ENCODE measurements at regions not wholly inside any gene's neighbourhood (a gene's known extent, or its start where the extent isn't known, plus 50 kb on each side); places are given as distances from the start of the nearest gene placed in this dataset.

GRCh38 chr11:38323961-38324761 is 1726.1 kb upstream of the RAG2 start:
- no peak for DNase-seq (ENCODE audit: extremely low read depth, low read depth, low spot score)

GRCh38 chr11:38315151-38315550 is 1717.1 kb upstream of the RAG2 start:
- DNase-seq (ENCODE audit: extremely low read depth, low read depth, low spot score) = no peak

DNA sequence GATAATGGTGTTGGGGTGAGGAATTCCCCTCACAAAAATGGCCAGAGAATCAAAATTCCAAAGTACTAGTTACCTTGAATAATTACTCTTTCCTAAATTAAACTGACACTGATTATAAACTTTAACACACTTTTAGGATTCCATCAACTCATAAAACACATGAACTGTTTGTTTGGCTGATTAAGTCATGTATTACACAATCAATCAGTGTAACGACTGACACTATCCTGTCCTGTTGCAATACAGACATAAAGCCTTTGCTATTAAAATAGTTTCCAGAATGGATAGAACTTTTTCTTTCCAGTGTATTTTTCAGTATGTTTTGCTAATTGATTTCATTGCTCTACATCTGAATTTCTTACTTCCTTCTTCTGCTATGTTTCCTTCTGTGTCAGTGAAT is 1709.4 kb upstream of the RAG2 start:
- no peak for DNase-seq (ENCODE audit: extremely low read depth, low read depth, low spot score)

GRCh38 chr11:38305682-38306081 is 1707.6 kb upstream of the RAG2 start:
- DNase-seq (ENCODE audit: extremely low read depth, low read depth, low spot score) = no peak

DNA sequence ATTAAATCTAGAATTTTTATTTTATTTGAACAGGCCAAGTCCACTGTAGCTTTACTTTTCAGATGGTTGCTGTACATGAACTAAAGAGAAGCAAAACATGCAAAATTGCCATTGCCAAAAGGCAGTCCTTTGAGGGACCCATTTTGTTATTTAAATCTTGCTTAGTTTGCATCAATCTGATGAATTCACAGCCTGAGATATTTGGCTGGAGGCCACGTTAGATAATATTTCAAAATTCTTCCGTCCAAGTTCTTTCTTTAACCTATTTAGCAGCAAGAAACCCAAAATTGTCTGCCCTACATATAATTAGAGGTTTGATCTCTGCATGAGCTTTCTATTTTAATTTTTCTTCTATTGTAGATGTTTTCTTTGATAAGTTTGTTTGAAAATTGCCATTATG is 1706.9 kb upstream of the RAG2 start:
- no peak for DNase-seq (ENCODE audit: extremely low read depth, low read depth, low spot score)

DNA sequence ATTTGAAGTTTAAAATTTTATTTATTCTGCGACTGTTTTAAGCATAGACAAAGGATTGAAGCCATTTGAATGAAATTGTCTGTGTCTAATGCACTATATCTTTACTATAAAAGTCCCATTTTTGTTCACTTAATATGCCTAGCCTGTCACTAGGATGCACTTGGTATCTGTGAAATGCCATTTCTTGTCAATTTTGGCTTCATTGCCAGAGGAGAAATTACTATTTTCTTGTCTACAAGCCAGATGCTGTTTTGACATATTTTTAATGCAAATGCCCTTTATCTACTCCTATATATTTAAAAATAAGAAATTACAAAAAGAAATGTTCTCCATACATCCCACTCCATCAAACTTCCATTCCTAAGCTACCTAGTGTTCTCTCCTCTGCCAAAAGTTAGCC is 1704.5 kb upstream of the RAG2 start:
- DNase-seq (ENCODE audit: extremely low read depth, low read depth, low spot score) = no peak

GRCh38 chr11:38300570-38300969 is 1702.5 kb upstream of the RAG2 start:
- DNase-seq (ENCODE audit: extremely low read depth, low read depth, low spot score) = no peak

DNA sequence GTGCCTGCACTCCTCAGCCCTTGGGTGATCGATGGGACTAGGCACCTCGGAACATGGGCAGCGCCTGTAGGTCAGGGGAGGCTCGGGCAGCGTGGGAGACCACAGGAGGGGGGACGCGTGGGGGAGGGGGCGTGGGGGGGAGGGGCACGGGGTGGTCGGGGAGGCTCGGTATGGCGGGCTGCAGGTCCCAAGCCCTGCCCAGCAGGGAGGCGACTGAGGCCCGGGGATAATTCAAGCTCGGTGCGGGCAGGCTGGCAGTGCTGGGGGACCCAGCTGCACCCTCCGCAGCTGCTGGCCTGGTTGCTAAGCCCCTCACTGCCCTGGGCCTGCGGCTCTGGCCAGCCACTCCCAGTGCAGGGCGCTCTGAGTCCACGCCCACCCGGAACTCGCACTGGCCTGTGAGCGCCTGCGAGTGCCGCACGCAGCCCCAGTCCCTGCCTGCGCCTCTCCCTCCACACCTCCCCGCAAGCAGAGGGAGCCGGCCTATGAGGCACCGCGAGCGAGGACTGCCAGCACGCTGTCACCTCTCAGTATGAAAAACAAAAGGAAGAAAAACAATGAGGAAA is 1698.3 kb upstream of the RAG2 start:
- DNase-seq (ENCODE audit: extremely low read depth, low read depth, low spot score) = no peak

DNA sequence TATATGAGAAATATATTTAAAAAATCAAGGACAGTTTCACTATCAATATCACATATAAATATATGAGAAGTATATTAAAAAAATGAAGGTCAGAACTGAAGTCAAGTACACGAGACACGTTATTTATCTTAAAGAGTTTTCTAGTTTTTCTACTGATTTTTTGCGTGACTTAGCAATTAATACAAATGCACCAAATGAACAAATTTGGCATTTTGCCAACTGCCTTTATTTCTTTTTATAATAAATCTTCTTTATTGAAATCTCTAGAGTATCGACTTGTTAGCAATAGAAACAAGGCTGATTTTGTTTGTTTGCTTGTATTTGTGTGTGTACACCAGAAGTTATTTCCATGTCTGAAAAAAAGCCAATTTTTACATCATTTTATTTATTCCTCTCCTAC is 1684.7 kb upstream of the RAG2 start:
- no peak for DNase-seq (ENCODE audit: extremely low read depth, low read depth, low spot score)

- DNase-seq (ENCODE audit: extremely low read depth, low read depth, low spot score) = no peak
These were observed 1680.6 kb upstream of the RAG2 start for GRCh38 chr11:38278457-38279141.

- DNase-seq (ENCODE audit: extremely low read depth, low read depth, low spot score) = no peak
These were observed 1676.0 kb upstream of the RAG2 start for GRCh38 chr11:38274031-38274430.

DNA sequence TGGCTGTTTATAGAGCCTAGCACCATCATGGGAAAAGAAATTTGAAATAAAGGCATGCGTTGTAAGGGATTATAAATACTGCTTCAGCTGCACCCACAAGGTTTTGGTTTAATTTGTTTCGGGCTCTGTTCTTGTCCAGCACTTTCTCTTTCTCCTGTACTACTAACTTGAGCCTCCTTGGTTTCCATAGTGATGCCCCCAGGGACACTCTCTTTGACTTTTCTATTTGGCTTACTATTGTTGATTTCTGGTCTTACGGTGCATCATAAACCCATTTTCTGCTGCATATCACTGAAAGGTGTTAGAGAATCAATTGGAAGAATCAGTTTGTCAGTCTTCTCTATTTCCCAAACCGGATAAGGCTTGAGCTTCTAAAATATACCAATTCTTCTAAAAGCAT is 1674.3 kb upstream of the RAG2 start:
- DNase-seq (ENCODE audit: extremely low read depth, low read depth, low spot score) = no peak

GRCh38 chr11:38266691-38267090 is 1668.7 kb upstream of the RAG2 start:
- DNase-seq (ENCODE audit: extremely low read depth, low read depth, low spot score) = no peak

- DNase-seq (ENCODE audit: extremely low read depth, low read depth, low spot score) = no peak
These were observed 1658.4 kb upstream of the RAG2 start for GRCh38 chr11:38256436-38256835.

DNA sequence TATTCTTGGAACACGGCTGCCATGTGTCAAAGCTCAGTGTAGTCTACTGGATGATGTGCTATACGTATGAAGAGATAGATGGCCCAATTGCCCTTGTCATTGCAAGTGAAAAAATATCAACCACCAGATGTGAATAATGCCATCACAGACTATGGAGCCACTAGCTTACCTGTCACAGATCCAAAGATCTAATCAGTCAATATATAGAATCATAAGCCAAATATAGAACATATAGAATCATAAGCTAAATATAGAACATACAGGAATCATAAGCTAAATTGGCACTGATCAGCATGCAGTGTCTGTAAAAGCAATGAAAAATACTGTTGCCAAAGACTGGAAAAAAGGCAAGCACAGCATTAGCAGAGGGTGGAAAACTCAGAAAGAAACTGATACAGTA is 1656.9 kb upstream of the RAG2 start:
- DNase-seq (ENCODE audit: extremely low read depth, low read depth, low spot score) = no peak

DNA sequence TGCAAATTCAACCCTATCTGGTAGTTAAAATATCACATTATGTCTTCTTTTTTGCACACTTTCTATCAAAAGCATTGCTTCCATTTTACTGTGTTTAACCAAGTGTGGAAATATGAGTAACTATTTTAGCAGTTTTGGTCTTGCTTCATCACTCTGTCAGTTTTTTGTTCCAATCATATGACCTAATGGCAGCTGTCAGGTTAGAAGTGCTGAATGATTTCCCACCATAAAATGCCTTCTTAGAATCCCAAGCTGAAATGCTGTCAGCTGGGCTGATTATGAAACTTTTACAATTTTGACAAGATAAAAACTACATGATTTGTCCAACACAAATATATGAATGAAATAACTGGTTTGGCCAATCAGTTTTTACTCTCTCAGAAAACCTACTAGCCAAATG is 1654.6 kb upstream of the RAG2 start:
- no peak for DNase-seq (ENCODE audit: extremely low read depth, low read depth, low spot score)

- DNase-seq (ENCODE audit: extremely low read depth, low read depth, low spot score) = no peak
These were observed 1648.4 kb upstream of the RAG2 start for GRCh38 chr11:38246451-38246850.

DNA sequence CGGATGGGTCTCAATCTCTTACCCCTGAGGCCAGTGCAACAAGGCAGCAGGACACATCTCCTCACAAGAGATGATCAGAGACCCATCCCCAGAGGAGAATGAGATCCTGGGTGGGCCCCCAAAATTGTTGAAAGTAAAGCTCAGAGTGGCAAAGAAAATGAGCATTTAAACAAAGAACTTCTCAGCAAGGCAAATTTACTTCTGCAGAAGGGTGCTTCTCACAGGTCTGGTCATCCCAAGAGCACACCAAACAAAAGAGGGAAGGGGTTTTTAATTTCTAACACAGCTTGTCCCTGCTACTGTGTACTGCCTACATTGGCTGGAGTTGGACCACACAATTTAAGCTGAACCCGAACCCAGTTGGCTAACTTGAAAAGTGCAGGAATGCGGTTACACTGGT is 1628.6 kb upstream of the RAG2 start:
- DNase-seq (ENCODE audit: extremely low read depth, low read depth, low spot score) = no peak

GRCh38 chr11:38221295-38221694 is 1623.3 kb upstream of the RAG2 start:
- no peak for DNase-seq (ENCODE audit: extremely low read depth, low read depth, low spot score)

- DNase-seq (ENCODE audit: extremely low read depth, low read depth, low spot score) = no peak
These were observed 1621.6 kb upstream of the RAG2 start for GRCh38 chr11:38219636-38220035.

GRCh38 chr11:38208951-38209350 is 1610.9 kb upstream of the RAG2 start:
- DNase-seq (ENCODE audit: extremely low read depth, low read depth, low spot score) = no peak

DNA sequence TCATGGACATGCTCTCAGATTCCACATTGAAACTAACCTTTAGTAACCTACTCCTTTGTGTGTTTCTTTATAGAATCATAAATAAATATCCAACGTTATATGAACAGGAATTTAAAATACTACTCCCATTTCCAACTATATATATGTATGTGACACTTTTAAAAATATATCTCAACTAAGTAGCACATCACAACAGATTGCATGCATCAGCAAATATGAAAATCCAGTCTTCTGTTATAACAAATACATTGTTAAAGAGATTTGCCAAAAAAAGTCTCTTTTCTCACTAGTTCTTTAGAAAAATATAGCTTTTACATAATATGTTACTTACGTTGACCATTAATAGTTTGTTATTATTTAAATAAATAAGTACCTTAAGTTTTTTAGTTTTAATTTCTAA is 1608.6 kb upstream of the RAG2 start:
- DNase-seq (ENCODE audit: extremely low read depth, low read depth, low spot score) = no peak

Data from glomerular endothelial cell (primary cell).